ENCODE measurements at regions not wholly inside any gene's neighbourhood (a gene's known extent, or its start where the extent isn't known, plus 50 kb on each side); places are given as distances from the start of the nearest gene placed in this dataset.

DNA sequence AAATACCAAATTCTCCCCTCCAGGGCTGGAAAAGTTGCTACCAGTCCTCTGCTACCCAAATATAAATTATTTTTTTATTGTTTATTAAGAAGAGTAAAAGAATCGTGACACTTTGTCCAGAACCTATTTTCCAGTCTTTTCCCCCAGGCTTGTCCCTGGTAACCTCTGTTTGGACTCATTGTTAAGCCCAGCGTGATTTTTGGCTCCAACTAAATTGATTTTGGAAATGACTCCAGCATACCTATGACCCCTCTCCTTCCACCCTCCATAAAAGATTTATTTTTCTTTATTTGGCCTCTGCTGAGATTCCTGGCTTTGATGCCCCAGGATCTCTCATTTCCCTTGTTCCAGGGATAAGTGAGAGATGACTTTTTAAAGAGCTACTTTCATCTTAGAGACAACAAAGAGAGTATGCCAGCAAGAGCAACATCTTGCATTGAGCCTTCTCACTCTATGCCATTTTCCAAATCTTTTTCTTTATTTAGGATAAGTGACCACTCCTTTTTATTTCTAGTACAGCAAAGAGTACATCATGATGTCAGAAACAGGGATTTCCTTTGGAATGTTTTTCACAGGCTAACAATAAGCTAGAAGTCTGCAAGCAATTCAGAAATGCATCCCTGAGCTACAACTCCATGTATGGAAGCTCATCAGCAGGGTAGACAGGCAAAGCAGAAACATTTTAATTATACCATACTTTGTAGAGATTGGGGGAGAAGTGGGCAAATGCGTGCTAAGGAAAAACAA, 75.8 kb downstream of the DAD1 start:
- H3K27ac Mint-ChIP-seq (ENCODE audit: unreplicated experiment) = peak overlapping the region; percentile 74
- TF ChIP-seq, protein P1, sequence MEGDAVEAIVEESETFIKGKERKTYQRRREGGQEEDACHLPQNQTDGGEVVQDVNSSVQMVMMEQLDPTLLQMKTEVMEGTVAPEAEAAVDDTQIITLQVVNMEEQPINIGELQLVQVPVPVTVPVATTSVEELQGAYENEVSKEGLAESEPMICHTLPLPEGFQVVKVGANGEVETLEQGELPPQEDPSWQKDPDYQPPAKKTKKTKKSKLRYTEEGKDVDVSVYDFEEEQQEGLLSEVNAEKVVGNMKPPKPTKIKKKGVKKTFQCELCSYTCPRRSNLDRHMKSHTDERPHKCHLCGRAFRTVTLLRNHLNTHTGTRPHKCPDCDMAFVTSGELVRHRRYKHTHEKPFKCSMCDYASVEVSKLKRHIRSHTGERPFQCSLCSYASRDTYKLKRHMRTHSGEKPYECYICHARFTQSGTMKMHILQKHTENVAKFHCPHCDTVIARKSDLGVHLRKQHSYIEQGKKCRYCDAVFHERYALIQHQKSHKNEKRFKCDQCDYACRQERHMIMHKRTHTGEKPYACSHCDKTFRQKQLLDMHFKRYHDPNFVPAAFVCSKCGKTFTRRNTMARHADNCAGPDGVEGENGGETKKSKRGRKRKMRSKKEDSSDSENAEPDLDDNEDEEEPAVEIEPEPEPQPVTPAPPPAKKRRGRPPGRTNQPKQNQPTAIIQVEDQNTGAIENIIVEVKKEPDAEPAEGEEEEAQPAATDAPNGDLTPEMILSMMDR (IDR thresholded peaks at IDR 0.05) = no peak
- no peak overlapping the region for H3K4me3 Mint-ChIP-seq (ENCODE audit: unreplicated experiment)
- DNase-seq (ENCODE audit: low spot score) = no peak
- H3K27me3 Mint-ChIP-seq (ENCODE audit: low read depth) = no peaks in the 10 kb centered on the region
- H3K4me1 Mint-ChIP-seq (ENCODE audit: low read depth) = peaks cover 80% of the 10 kb centered on the region
- H3K36me3 Mint-ChIP-seq (ENCODE audit: low read depth) = no peaks in the 10 kb centered on the region
- H3K9me3 Mint-ChIP-seq (ENCODE audit: low read depth) = no peaks in the 10 kb centered on the region

DNA sequence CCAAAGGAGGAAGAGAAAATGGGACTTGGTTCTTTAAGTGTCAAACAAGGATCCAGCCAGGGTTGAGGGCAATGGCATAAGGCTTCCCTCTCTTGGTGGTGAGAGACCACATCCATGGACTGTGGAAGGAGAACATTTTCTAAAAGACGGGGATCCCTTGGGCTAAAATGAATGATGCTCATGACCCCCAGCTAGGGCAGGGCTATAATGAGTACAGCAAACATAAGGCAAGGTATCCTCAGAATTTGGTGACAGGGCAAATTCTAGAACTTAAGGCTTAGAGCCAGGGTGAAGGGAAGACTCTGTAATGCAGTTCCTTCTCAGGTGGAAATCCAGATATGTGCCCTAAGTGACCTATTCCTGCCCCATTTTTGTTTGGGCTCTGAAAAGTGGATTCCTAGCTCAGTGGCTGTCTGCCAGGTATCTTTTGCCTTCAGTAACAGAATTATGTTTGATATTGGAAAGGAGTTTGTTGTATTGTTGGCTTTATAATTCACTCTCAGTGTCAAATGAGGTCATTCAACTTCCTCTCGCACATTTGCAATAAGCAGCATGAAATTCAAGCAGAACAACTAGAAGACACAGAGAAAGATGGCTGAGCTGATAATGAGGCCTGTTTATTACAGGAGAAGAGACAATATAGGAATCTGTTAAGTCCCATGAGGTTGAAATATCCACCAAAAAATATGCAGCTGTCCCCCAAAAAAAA, 76.8 kb downstream of the DAD1 start:
- peaks cover 83% of the 10 kb centered on the region for H3K4me1 Mint-ChIP-seq (ENCODE audit: low read depth)
- no peaks in the 10 kb centered on the region for H3K27me3 Mint-ChIP-seq (ENCODE audit: low read depth)
- TF ChIP-seq, protein P1 (IDR thresholded peaks at IDR 0.05) = no peak
- no peak overlapping the region for H3K27ac Mint-ChIP-seq (ENCODE audit: unreplicated experiment)
- no peaks in the 10 kb centered on the region for H3K36me3 Mint-ChIP-seq (ENCODE audit: low read depth)
- H3K4me3 Mint-ChIP-seq (ENCODE audit: unreplicated experiment) = no peak overlapping the region
- no peaks in the 10 kb centered on the region for H3K9me3 Mint-ChIP-seq (ENCODE audit: low read depth)
- no peak for DNase-seq (ENCODE audit: low spot score)

DNA sequence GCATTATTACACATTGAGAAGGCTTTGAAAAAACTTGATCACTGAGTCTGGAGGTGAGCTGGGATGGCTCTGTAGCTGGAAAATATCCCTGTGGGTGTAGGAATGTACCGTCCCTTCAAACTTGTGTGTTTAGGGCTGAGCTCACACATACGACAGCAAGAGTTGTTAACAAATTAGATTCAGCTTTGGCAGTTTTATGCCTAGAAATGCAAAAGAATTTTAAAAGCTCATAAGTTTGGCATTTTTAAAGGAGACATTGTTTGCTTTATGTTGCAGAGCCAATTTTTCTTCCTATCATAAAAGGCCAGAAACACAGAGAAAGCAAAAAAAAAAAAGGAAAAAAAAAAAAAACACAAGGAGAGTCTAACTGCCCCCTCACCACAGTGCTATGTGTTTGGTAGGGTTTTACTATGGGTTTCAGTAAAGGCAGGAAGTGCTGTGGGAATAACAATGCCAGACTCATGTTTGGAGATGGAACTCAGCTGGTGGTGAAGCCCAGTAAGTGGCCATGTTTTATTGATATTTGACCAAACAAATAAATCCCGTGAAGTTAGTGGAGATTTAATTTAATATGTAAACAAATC, 78.4 kb downstream of the DAD1 start:
- no peaks in the 10 kb centered on the region for H3K9me3 Mint-ChIP-seq (ENCODE audit: low read depth)
- H3K4me3 Mint-ChIP-seq (ENCODE audit: unreplicated experiment) = no peak overlapping the region
- no peaks in the 10 kb centered on the region for H3K27me3 Mint-ChIP-seq (ENCODE audit: low read depth)
- TF ChIP-seq, protein P1 (IDR thresholded peaks at IDR 0.05) = no peak
- H3K27ac Mint-ChIP-seq (ENCODE audit: unreplicated experiment) = peak overlapping the region; percentile 85
- no peak for DNase-seq (ENCODE audit: low spot score)
- H3K4me1 Mint-ChIP-seq (ENCODE audit: low read depth) = peaks cover 84% of the 10 kb centered on the region
- H3K36me3 Mint-ChIP-seq (ENCODE audit: low read depth) = no peaks in the 10 kb centered on the region

DNA sequence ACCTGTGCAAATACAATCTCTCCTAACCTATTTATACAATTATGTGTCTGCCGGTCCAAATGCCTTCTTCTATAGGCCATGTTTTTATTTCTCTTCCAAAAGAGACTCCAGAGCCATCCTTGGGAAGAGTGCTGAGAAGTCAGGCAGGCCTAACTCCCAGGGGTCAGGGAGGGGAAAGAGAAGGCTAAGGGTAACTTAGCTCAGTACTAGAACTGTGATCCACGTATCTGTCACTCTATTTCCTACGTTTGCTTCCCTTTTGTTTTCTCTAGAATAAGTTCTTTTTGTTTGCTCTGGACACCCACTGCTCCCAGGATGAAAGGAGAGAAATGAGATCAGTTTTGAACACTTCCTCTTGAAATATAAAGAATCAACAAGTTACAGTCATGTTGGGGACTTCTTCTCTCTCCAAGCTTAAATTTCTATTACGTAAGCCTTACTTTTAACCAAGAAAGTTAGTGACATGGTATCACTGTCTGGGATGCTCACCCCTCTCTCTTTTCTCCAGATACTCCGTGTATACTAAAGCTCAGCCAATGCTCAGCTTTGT, 79.2 kb downstream of the DAD1 start:
- Mint-ChIP-seq H3K36me3 (ENCODE audit: low read depth) (no peaks in the 10 kb centered on the region), H3K4me3 (ENCODE audit: unreplicated experiment) (no peak overlapping the region), H3K4me1 (ENCODE audit: low read depth) (peaks cover 80% of the 10 kb centered on the region), H3K27me3 (ENCODE audit: low read depth) (no peaks in the 10 kb centered on the region), H3K9me3 (ENCODE audit: low read depth) (no peaks in the 10 kb centered on the region), H3K27ac (ENCODE audit: unreplicated experiment) (peak overlapping the region; percentile 85)
- TF ChIP-seq, protein P1 (IDR thresholded peaks at IDR 0.05) = no peak
- DNase-seq (ENCODE audit: low spot score) = no peak

DNA sequence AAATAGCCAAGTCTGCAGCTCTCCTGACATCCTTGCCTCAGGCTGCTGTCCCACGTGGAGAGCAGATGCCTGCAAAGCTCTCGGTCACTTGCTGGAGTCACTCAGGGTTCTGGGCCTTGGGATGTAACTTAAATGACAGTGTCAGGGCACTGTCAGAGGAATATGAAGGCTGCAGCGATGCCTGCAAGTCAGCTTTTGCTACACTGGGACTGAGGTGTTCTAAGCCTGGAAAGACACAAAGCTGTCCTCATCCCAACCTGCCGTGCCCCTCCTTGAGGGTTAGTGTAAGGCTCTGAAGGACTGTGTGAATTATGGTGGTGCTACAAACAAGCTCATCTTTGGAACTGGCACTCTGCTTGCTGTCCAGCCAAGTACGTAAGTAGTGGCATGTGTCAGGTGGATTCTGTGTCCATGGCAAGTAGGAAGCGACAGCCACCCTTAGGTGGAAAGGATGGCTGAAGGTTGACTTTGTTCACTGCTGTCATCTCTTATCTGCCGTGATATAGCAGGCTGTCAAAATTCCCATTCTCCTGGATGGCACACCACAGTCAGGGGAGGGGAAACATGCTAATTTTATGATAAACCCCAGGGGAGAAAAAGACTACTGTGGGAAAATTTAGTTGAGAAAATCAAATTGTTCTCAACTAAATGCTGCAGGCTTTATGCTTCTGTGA, 79.9 kb downstream of the DAD1 start:
- no peak for DNase-seq (ENCODE audit: low spot score)
- Mint-ChIP-seq H3K4me3 (ENCODE audit: unreplicated experiment) (no peak overlapping the region), H3K27ac (ENCODE audit: unreplicated experiment) (no peak overlapping the region), H3K4me1 (ENCODE audit: low read depth) (peaks cover 80% of the 10 kb centered on the region), H3K27me3 (ENCODE audit: low read depth) (no peaks in the 10 kb centered on the region), H3K9me3 (ENCODE audit: low read depth) (no peaks in the 10 kb centered on the region), H3K36me3 (ENCODE audit: low read depth) (no peaks in the 10 kb centered on the region)
- TF ChIP-seq, protein P1 (IDR thresholded peaks at IDR 0.05) = no peak
